Gastroesophageal sphincter (tissue), 3 donors: ENCODE measurements at regions not wholly inside any gene's neighbourhood (a gene's known extent, or its start where the extent isn't known, plus 50 kb on each side); places are given as distances from the start of the nearest gene placed in this dataset.

Source experiments
- CTCF ChIP-seq, 4 experiments: fragments of 200-600 bp in 2 of 4; fragments of 450-650 bp in 2 of 4; sonication (generic) in 1 of 4; IDR thresholded peaks; one replicate each; pipeline ENCODE4 v1.5.1; 2017 to 2019; ENCODE audit warnings: antibody characterized with exemption in 4 of 4, mild to moderate bottlenecking in 2 of 4, moderate library complexity in 2 of 4
- POLR2A ChIP-seq, 2 donors: fragments of 450-650 bp; IDR thresholded peaks; one replicate each; pipeline ENCODE4 v1.6.1; 2017; ENCODE audit warnings: antibody characterized with exemption in 2 of 2, mild to moderate bottlenecking in 2 of 2, moderate library complexity in 1 of 2
- POLR2AphosphoS5 ChIP-seq: sonication (generic); formaldehyde crosslinking; IDR thresholded peaks from one replicate; pipeline ENCODE4 v1.6.1; 2017; ENCODE audit warnings: antibody characterized with exemption

- TF ChIP-seq POLR2A (IDR thresholded peaks at IDR 0.05): no peak
- no peak for TF ChIP-seq CTCF (IDR thresholded peaks at IDR 0.05)
- no peak for TF ChIP-seq POLR2AphosphoS5
These were observed 446.9 kb upstream of the DPPA4 start for GRCh38 chr3:109784285-109784684.
